ENCODE measurements at regions not wholly inside any gene's neighbourhood (a gene's known extent, or its start where the extent isn't known, plus 50 kb on each side); places are given as distances from the start of the nearest gene placed in this dataset.

DNA sequence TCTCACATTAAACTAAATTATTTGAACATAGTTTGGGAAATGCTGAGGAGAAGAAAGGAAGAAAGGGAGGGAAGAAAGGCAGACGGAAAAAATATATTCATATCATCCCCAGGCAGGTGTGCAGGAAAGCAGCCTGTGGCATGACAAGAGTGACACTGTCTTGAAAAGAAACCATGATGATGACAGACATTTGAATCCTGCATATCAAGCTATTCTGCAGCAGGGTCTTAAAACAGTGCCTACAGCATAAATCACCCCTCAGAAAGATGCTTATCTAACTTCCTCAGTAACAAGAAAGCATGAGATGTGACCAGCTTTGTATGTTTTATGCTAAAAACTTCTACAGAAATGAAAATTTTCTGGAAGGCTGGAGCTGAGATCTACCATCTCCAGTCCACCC, 144.5 kb upstream of the GRM7 start:
- TF ChIP-seq, protein P1, sequence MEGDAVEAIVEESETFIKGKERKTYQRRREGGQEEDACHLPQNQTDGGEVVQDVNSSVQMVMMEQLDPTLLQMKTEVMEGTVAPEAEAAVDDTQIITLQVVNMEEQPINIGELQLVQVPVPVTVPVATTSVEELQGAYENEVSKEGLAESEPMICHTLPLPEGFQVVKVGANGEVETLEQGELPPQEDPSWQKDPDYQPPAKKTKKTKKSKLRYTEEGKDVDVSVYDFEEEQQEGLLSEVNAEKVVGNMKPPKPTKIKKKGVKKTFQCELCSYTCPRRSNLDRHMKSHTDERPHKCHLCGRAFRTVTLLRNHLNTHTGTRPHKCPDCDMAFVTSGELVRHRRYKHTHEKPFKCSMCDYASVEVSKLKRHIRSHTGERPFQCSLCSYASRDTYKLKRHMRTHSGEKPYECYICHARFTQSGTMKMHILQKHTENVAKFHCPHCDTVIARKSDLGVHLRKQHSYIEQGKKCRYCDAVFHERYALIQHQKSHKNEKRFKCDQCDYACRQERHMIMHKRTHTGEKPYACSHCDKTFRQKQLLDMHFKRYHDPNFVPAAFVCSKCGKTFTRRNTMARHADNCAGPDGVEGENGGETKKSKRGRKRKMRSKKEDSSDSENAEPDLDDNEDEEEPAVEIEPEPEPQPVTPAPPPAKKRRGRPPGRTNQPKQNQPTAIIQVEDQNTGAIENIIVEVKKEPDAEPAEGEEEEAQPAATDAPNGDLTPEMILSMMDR (IDR thresholded peaks at IDR 0.05): no peak
- no peak for TF ChIP-seq POLR2A (IDR thresholded peaks at IDR 0.05)
- Histone ChIP-seq H3K4me1 (no peaks in the 10 kb centered on the region), H3K36me3 (no peaks in the 10 kb centered on the region), H3K9me3 (no peaks in the 10 kb centered on the region), H3K4me3 (replicated peaks in 1 of 3) (no peak overlapping the region), H3K27me3 (no peaks in the 10 kb centered on the region), H3K27ac (no peak overlapping the region)
- WGBS, 2 donors: 45 to 89% methylated on average over 1 of the region's 1 CpG
- DNase-seq: no peak
- intact Hi-C loops (cut with DNase I): no loop called here

GRCh38 chr3:6717026-6717943, 143.6 kb upstream of the GRM7 start:
- no peaks in the 10 kb centered on the region for H3K4me1 ChIP-seq
- H3K9me3 ChIP-seq: no peaks in the 10 kb centered on the region
- no peak overlapping the region for H3K27ac ChIP-seq
- H3K36me3 ChIP-seq: no peaks in the 10 kb centered on the region
- TF ChIP-seq, protein P1 (IDR thresholded peaks at IDR 0.05): no peak
- TF ChIP-seq POLR2A (IDR thresholded peaks at IDR 0.05): no peak
- H3K27me3 ChIP-seq: no peaks in the 10 kb centered on the region
- H3K4me3 ChIP-seq (replicated peaks in 1 of 3): no peak overlapping the region
- 76 to 79% methylated on average over 6 of the region's 6 CpGs for WGBS, 2 donors
- intact Hi-C loops (cut with DNase I): no loop called here
- DNase-seq: no peak

DNA sequence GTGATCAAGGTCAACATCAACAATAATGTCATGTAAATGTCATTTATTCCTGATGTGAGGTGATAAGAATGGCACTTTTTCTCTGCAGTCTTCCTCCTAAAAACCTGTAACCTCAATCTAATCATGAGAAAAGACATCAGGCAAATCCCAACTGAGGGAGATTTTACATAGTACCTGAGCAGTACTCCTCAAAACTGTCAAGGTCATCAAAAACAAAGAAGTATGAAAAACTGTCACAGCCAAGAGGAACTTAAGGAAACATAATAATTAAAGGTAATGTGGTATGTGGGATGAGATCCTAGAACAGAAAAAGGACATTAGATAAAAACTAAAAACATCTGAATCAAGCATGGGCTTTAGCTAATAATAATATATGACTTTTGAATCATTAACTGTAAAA, 140.9 kb upstream of the GRM7 start:
- H3K27me3 ChIP-seq: no peaks in the 10 kb centered on the region
- no peaks in the 10 kb centered on the region for H3K36me3 ChIP-seq
- no peak for DNase-seq
- no peaks in the 10 kb centered on the region for H3K9me3 ChIP-seq
- intact Hi-C loops (cut with DNase I): no loop called here
- H3K27ac ChIP-seq: no peak overlapping the region
- TF ChIP-seq POLR2A (IDR thresholded peaks at IDR 0.05): no peak
- TF ChIP-seq, protein P1 (IDR thresholded peaks at IDR 0.05): no peak
- H3K4me1 ChIP-seq: no peaks in the 10 kb centered on the region
- no peak overlapping the region for H3K4me3 ChIP-seq (replicated peaks in 1 of 3)

- Histone ChIP-seq H3K9me3 (no peaks in the 10 kb centered on the region), H3K27ac (no peak overlapping the region), H3K4me3 (replicated peaks in 1 of 3) (no peak overlapping the region), H3K36me3 (no peaks in the 10 kb centered on the region), H3K27me3 (no peaks in the 10 kb centered on the region), H3K4me1 (no peaks in the 10 kb centered on the region)
- intact Hi-C loops (cut with DNase I): no loop called here
- TF ChIP-seq POLR2A (IDR thresholded peaks at IDR 0.05): no peak
- TF ChIP-seq, protein P1 (IDR thresholded peaks at IDR 0.05): no peak
- WGBS, 2 donors: 89 to 95% methylated on average over 4 of the region's 4 CpGs
- no peak for DNase-seq
These were observed 139.4 kb upstream of the GRM7 start for GRCh38 chr3:6721491-6721890.

GRCh38 chr3:6723205-6723604, 137.7 kb upstream of the GRM7 start:
- Histone ChIP-seq H3K27me3 (no peaks in the 10 kb centered on the region), H3K27ac (no peak overlapping the region), H3K4me3 (replicated peaks in 1 of 3) (no peak overlapping the region), H3K36me3 (no peaks in the 10 kb centered on the region), H3K4me1 (no peaks in the 10 kb centered on the region), H3K9me3 (no peaks in the 10 kb centered on the region)
- DNase-seq: no peak
- intact Hi-C loops (cut with DNase I): no loop called here
- no peak for TF ChIP-seq POLR2A (IDR thresholded peaks at IDR 0.05)
- TF ChIP-seq, protein P1 (IDR thresholded peaks at IDR 0.05): no peak
